Karpas-422 (cell line): ENCODE measurements at regions not wholly inside any gene's neighbourhood (a gene's known extent, or its start where the extent isn't known, plus 50 kb on each side); places are given as distances from the start of the nearest gene placed in this dataset.

Experiments
- DNase-seq: peaks from one replicate; pipeline ENCODE4 v3.0.0-alpha.2; 2015
- H2AFZ ChIP-seq: fragments of 200-600 bp; sonication (generic); 2 replicates; pipeline ENCODE4 v1.6.1; 2014; ENCODE audit warnings: antibody characterized with exemption, low read length, mixed read lengths
- H3K27ac ChIP-seq: fragments of 200-600 bp; sonication (generic); 2 replicates; pipeline ENCODE4 v1.5.1; 2014; ENCODE audit warnings: mild to moderate bottlenecking, low read length, moderate library complexity
- H3K27me3 ChIP-seq: fragments of 200-600 bp; sonication (generic); 2 replicates; pipeline ENCODE4 v1.6.1; 2014; ENCODE audit warnings: low read length, mixed read lengths
- H3K36me3 ChIP-seq: fragments of 200-600 bp; sonication (generic); 2 replicates; pipeline ENCODE4 v1.6.1; 2014; ENCODE audit warnings: low read length, mixed read lengths; ENCODE audit not compliant: insufficient read depth
- H3K4me1 ChIP-seq: fragments of 200-600 bp; sonication (generic); 2 replicates; pipeline ENCODE4 v1.6.1; 2014; ENCODE audit warnings: mild to moderate bottlenecking, low read length, mixed read lengths
- H3K4me2 ChIP-seq: fragments of 200-600 bp; sonication (generic); 2 replicates; pipeline ENCODE4 v1.6.1; 2014; ENCODE audit warnings: low read length, low read depth, mild to moderate bottlenecking; ENCODE audit not compliant: poor library complexity, severe bottlenecking
- H3K4me3 ChIP-seq: fragments of 200-600 bp; sonication (generic); 2 replicates; pipeline ENCODE4 v1.5.1; 2014; ENCODE audit warnings: mild to moderate bottlenecking, antibody characterized with exemption, low read length, mixed read lengths
- H3K79me2 ChIP-seq: fragments of 200-600 bp; sonication (generic); 2 replicates; pipeline ENCODE4 v1.6.1; 2014; ENCODE audit warnings: mild to moderate bottlenecking, low read length, mixed read lengths
- H3K9ac ChIP-seq: fragments of 200-600 bp; sonication (generic); 2 replicates; pipeline ENCODE4 v1.6.0; 2014; ENCODE audit warnings: low read length
- H3K9me2 ChIP-seq: fragments of 200-600 bp; sonication (generic), shearing (Covaris generic); replicated peaks from 2 replicates; pipeline ENCODE4 v1.6.0; 2014; ENCODE audit warnings: mild to moderate bottlenecking, low read length, moderate library complexity; ENCODE audit not compliant: insufficient read depth
- H3K9me3 ChIP-seq: fragments of 300-700, 200-600 bp; sonication (generic); 2 replicates; pipeline ENCODE4 v1.6.1; 2014; ENCODE audit warnings: low read length, mixed read lengths
- H4K20me1 ChIP-seq: fragments of 200-600 bp; sonication (generic); 2 replicates; pipeline ENCODE4 v1.6.1; 2014; ENCODE audit warnings: mild to moderate bottlenecking, antibody characterized with exemption, low read length, low read depth; ENCODE audit not compliant: insufficient read depth

DNA sequence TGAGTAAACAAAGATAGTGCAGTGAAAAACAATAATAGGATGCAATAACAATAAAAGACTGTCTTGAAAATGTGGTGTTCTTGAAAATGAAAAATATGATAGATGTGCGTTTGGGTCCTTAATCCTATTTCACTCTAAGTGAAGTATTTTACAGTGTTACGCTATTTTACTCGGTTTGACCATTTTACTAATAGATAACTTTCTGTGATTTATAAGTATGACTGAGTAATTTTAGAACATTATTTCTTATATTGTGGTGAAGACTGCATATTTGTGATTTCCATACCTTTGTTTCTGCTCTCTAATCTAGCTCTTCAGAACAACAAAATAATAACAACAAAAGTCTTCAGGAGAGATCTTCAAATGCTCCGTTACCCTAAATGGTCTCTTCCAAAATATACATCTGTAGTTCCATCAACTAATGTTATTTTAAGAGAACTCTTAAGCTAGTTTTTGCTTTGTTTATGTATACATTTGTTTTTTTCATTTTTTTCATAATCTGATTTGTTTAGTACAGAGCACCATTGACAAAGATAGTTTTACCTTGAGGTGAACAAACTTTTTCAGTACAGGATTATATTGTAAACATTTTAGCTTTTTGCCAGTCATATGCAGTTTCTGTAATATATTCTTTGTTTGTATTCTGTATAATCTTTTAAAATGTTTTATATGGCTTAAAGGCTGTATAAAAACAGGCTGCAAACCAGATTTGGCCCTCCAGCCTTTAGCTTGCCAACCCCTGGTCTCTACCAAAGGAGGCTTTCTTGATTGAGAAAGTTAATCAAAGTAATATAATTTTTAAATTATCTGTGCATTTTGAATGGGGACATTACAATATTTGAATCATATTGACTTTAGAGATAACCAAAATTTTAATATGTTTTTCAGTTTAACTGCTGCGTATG, 1572.7 kb upstream of the PRR20A start:
- Histone ChIP-seq H4K20me1 (no peaks in the 10 kb centered on the region), H3K27me3 (no peaks in the 10 kb centered on the region), H3K9me3 (peaks cover 10% of the 10 kb centered on the region; the same call in 1 of the 2 replicates), H3K9me2 (no peaks in the 10 kb centered on the region), H3K79me2 (no peaks in the 10 kb centered on the region), H3K27ac (no peak overlapping the region), H3K9ac (no peak overlapping the region), H3K4me1 (no peaks in the 10 kb centered on the region), H3K4me3 (no peak overlapping the region), H3K36me3 (no peaks in the 10 kb centered on the region), H2AFZ (no peak overlapping the region), H3K4me2 (no peak overlapping the region)
- no peak for DNase-seq

DNA sequence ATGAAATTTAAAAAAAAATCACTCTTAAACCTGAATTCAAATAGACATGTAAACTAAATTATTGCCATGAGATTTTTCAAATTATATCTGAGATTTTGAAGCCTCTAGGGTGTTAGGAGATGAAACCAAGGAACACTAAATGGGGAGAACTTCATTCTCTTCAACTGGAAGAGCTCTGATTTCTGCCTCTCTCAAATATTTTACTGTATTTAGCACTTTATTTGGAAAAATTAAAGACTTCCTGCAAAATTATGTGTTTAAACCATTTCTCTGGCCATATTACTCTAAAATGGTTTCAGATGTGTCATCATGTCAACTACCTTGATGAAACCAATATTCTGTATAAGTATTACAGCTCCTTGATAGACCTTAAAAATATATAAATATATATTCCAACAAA, 1571.6 kb upstream of the PRR20A start:
- DNase-seq = no peak
- Histone ChIP-seq H3K79me2 (no peaks in the 10 kb centered on the region), H2AFZ (no peak overlapping the region), H3K27ac (no peak overlapping the region), H3K4me1 (no peaks in the 10 kb centered on the region), H3K9me3 (peaks cover 17% of the 10 kb centered on the region; the same call in 1 of the 2 replicates), H3K4me3 (no peak overlapping the region), H3K27me3 (no peaks in the 10 kb centered on the region), H4K20me1 (no peaks in the 10 kb centered on the region), H3K36me3 (no peaks in the 10 kb centered on the region), H3K4me2 (no peak overlapping the region), H3K9me2 (no peaks in the 10 kb centered on the region), H3K9ac (no peak overlapping the region)

DNA sequence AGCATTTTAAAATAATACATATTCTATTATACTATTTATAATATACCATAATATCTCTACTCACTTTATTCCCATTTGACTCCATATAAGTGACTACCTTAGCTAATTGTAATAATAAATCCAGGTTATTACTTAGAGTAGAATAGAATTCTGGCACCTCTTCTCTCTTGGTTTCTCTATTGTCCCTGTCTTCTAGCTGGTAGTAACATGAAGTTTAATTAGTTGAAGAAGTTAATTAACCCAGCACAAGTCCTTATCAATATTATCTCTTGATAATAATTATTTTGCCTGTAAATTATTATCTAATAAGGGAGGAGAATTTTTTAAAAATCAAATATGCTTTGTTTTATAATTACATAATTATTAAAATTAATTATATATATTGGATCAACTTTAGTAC, 1571.2 kb upstream of the PRR20A start:
- no peaks in the 10 kb centered on the region for H3K27me3 ChIP-seq
- no peak for DNase-seq
- no peak overlapping the region for H3K4me3 ChIP-seq

DNA sequence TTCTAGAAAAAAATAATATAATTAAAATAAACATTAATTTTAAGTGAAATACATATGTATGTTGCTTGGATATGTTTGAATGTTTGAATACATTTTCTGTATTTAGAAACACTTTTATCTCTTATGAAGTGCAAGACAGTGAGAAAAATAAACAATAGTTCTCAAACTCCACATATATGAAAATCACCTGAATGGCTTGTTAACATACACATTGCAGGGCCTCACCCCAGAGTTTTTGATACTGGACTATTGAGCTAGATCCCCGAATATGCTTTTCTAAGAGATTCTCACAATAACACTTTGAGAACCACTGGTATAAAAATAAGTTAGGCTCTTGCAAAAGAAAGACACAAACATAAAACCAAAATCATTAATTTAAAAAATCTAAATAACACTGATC, 1570.3 kb upstream of the PRR20A start:
- no peaks in the 10 kb centered on the region for H3K27me3 ChIP-seq
- no peak overlapping the region for H3K4me2 ChIP-seq
- H3K79me2 ChIP-seq = no peaks in the 10 kb centered on the region
- H3K9me2 ChIP-seq = no peaks in the 10 kb centered on the region
- H3K4me3 ChIP-seq = no peak overlapping the region
- H3K9ac ChIP-seq = no peak overlapping the region
- H3K4me1 ChIP-seq = no peaks in the 10 kb centered on the region
- H2AFZ ChIP-seq = no peak overlapping the region
- DNase-seq = no peak
- H3K36me3 ChIP-seq = no peaks in the 10 kb centered on the region
- peaks cover 18% of the 10 kb centered on the region; the same call in 1 of the 2 replicates for H3K9me3 ChIP-seq
- H3K27ac ChIP-seq = no peak overlapping the region
- H4K20me1 ChIP-seq = no peaks in the 10 kb centered on the region

More for the DNA sequence above, 1571.2 kb upstream of the PRR20A start:
- Histone ChIP-seq H3K27ac (no peak overlapping the region), H3K9ac (no peak overlapping the region), H2AFZ (no peak overlapping the region), H3K4me2 (no peak overlapping the region), H3K4me1 (no peaks in the 10 kb centered on the region), H4K20me1 (no peaks in the 10 kb centered on the region), H3K9me2 (no peaks in the 10 kb centered on the region), H3K9me3 (peaks cover 18% of the 10 kb centered on the region; the same call in 1 of the 2 replicates), H3K36me3 (no peaks in the 10 kb centered on the region), H3K79me2 (no peaks in the 10 kb centered on the region)

DNA sequence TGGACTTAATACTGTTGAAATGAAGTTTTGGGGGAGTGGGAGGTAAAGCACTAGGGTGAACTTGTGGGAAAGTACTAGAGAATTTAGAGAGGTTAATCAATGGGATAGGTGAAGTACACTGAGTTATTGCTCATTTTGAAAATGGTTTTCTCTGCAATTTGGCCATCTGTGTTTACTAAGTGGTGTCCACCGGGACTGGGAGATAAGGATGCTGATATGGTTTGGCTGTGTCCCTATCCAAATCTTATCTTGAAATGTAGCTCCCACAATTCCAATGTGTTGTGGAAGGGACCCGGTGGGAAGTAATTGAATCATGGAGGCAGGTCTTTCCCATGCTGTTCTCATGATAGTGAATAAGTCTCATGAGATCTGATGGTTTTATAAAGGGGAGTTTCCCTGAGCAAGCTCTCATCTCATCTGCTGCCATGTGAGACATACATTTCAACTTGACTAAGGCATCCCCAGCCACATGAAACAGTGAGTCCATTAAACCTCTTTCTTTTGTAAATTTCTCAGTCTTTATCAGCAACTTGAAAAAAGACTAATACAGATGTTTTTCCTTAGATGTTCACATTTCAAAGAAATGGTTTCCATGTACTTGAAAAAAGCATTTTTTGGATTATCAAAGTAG, 1569.4 kb upstream of the PRR20A start:
- H3K27ac ChIP-seq = no peak overlapping the region
- H4K20me1 ChIP-seq = no peaks in the 10 kb centered on the region
- no peaks in the 10 kb centered on the region for H3K79me2 ChIP-seq
- no peak overlapping the region for H3K4me2 ChIP-seq
- no peak overlapping the region for H3K4me3 ChIP-seq
- no peak overlapping the region for H2AFZ ChIP-seq
- H3K9me3 ChIP-seq = peaks cover 18% of the 10 kb centered on the region; the same call in 1 of the 2 replicates
- no peaks in the 10 kb centered on the region for H3K36me3 ChIP-seq
- no peaks in the 10 kb centered on the region for H3K4me1 ChIP-seq
- no peak for DNase-seq
- no peaks in the 10 kb centered on the region for H3K9me2 ChIP-seq
- H3K27me3 ChIP-seq = no peaks in the 10 kb centered on the region
- no peak overlapping the region for H3K9ac ChIP-seq

DNA sequence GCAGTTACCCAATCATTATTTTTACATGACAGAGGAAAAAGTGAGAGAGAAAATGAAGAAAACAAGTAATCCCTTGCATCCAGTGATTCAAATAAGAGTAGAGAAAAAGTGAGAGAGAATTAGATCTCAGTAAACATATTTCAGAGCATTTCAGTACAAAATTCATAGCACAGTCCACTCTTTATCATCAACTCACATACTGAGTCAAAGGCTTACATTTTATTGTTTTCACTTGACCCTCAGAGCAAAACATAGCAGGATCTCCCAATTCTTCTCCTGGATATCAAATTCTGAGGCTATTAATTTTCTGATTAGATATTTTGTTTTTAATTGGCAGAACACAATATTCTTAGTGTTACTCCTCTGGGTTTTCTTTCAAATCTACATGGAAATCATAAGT, 1568.3 kb upstream of the PRR20A start:
- Histone ChIP-seq H3K36me3 (no peaks in the 10 kb centered on the region), H3K9me3 (peaks cover 18% of the 10 kb centered on the region), H3K9ac (no peak overlapping the region), H3K27ac (no peak overlapping the region), H3K4me2 (no peak overlapping the region), H2AFZ (no peak overlapping the region), H4K20me1 (no peaks in the 10 kb centered on the region), H3K4me3 (no peak overlapping the region), H3K9me2 (no peaks in the 10 kb centered on the region), H3K4me1 (no peaks in the 10 kb centered on the region), H3K27me3 (no peaks in the 10 kb centered on the region), H3K79me2 (no peaks in the 10 kb centered on the region)
- no peak for DNase-seq

DNA sequence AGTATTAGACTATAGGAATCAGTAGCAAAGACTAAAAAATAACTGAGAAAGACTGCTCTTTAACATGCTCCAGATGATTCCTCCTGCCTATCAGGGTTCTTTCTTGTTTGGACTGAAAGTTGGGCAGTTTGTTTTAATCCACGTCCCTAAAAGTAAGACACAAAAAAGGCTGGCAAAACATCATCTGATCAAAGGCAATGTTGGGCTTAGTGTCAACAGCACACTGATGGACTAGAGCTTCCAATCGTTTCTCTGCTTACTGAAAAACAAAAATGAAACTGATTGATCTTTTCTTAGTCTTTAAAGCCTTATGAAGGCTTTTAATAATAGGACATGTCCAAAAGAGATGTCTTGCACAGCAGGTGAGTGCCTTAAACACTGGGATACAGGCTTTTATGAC, 1567.9 kb upstream of the PRR20A start:
- H2AFZ ChIP-seq = no peak overlapping the region
- DNase-seq = no peak
- H3K36me3 ChIP-seq = no peaks in the 10 kb centered on the region
- H3K9me3 ChIP-seq = peaks cover 22% of the 10 kb centered on the region
- no peaks in the 10 kb centered on the region for H3K9me2 ChIP-seq
- no peaks in the 10 kb centered on the region for H4K20me1 ChIP-seq
- no peaks in the 10 kb centered on the region for H3K27me3 ChIP-seq
- no peaks in the 10 kb centered on the region for H3K4me1 ChIP-seq
- no peak overlapping the region for H3K4me2 ChIP-seq
- H3K79me2 ChIP-seq = no peaks in the 10 kb centered on the region
- H3K4me3 ChIP-seq = no peak overlapping the region
- H3K27ac ChIP-seq = no peak overlapping the region
- no peak overlapping the region for H3K9ac ChIP-seq

DNA sequence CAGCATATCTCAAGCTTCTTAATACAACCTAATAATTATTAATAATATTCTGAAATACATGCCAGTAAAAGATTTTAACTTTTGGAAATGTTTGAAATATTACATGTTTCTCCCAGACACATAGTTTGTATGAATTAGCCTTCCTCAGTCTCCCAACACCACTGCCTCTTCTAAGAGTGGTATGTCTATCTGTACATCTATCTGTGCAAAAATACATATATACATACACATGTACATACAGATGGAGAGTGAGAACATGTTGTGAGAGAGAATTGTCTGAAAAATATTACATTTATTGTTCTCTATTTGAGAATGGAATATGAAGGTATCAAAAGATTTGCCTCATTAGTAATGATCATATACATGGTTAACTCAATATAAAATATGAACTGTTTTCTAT, 1567.2 kb upstream of the PRR20A start:
- peaks cover 22% of the 10 kb centered on the region for H3K9me3 ChIP-seq
- H3K9ac ChIP-seq = no peak overlapping the region
- H3K27ac ChIP-seq = no peak overlapping the region
- H3K4me3 ChIP-seq = no peak overlapping the region
- H3K79me2 ChIP-seq = no peaks in the 10 kb centered on the region
- no peaks in the 10 kb centered on the region for H3K4me1 ChIP-seq
- DNase-seq = no peak
- H3K36me3 ChIP-seq = no peaks in the 10 kb centered on the region
- no peak overlapping the region for H3K4me2 ChIP-seq
- no peaks in the 10 kb centered on the region for H3K9me2 ChIP-seq
- no peak overlapping the region for H2AFZ ChIP-seq
- H4K20me1 ChIP-seq = no peaks in the 10 kb centered on the region
- no peaks in the 10 kb centered on the region for H3K27me3 ChIP-seq
